ENCODE measurements at regions not wholly inside any gene's neighbourhood (a gene's known extent, or its start where the extent isn't known, plus 50 kb on each side); places are given as distances from the start of the nearest gene placed in this dataset.

DNA sequence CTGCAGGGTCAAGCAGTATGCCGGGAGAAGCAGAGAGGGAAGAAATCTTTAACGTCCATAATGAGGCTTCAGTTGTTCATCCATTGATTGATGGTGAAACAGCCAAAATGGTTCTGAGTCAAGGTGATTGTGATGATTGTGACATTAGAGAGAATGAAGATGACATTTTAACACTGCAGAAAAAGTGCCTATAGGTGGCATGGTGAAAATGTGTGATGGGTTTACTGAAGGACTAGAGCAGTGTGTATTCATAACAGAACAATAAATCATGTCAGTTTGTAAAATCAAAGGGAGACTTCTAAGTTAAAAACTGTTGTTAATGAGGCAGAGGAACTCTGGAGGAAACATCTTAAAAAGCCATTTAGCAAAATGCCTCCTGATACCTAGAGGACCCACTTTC, 57.7 kb upstream of the CAND1 start:
- 0% methylated on average over 2 of the region's 2 CpGs for WGBS (ENCODE audit: low lambda C conversion rate)
- Histone ChIP-seq H3K27me3 (ENCODE audit: control insufficient read depth in 1 of 2, insufficient read depth in 2 of 2, low read length in 2 of 2) (peaks cover 0 to 5% of the 10 kb centered on the region in 2 experiments; a peak in 1 of 5 replicates), H3K4me3 (replicated peaks in 1 of 3; ENCODE audit: insufficient read depth in 1 of 3, low read depth in 2 of 3, low read length in 3 of 3) (no peak overlapping the region), H3K4me2 (ENCODE audit: low read depth, low read length) (no peak overlapping the region), H3K9me3 (ENCODE audit: low read length) (no peaks in the 10 kb centered on the region), H3K4me1 (ENCODE audit: insufficient read depth, low read length) (peaks cover 12% of the 10 kb centered on the region), H3K27ac (ENCODE audit: extremely low read length, insufficient read depth, low read length) (no peak overlapping the region), H3K36me3 (replicated peaks in 1 of 2; ENCODE audit: control insufficient read depth in 1 of 2, insufficient read depth in 2 of 2, low read length in 2 of 2) (no peaks in the 10 kb centered on the region), H2AFZ (ENCODE audit: low read length) (no peak overlapping the region), H4K20me1 (ENCODE audit: insufficient read depth, low read length) (no peaks in the 10 kb centered on the region), H3K9ac (ENCODE audit: insufficient read depth, low read depth, low read length) (no peak overlapping the region), H3K79me2 (ENCODE audit: insufficient read depth, low read length) (no peaks in the 10 kb centered on the region)
- in situ Hi-C loops (cut with HindIII; ENCODE audit: extremely low pct_ligation_motif_present, low pct_unique_long_range_greater_than_20kb), result loop anchor here (10.0 kb wide), 1 partner anchor 187 kb away; no protein-coding TSS in a partner anchor
- intact Hi-C loops (cut with micrococcal nuclease; ENCODE audit: unreplicated experiment), result no loop called here
- ATAC-seq (no peak), DNase-seq (ENCODE audit: low spot score) (no peak), FAIRE-seq (no peak)
- BruUV-seq (replicated peaks), result no TSS peak
- ChIA-PET POLR2A (no interaction called here), CTCF (ENCODE audit: low intra/inter-chr PET ratio, low total read pairs) (no interaction called here)
- TF ChIP-seq, protein P1, sequence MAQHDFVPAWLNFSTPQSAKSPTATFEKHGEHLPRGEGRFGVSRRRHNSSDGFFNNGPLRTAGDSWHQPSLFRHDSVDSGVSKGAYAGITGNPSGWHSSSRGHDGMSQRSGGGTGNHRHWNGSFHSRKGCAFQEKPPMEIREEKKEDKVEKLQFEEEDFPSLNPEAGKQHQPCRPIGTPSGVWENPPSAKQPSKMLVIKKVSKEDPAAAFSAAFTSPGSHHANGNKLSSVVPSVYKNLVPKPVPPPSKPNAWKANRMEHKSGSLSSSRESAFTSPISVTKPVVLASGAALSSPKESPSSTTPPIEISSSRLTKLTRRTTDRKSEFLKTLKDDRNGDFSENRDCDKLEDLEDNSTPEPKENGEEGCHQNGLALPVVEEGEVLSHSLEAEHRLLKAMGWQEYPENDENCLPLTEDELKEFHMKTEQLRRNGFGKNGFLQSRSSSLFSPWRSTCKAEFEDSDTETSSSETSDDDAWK (CRISPR knock-in tag; IDR thresholded peaks at IDR 0.05), result no peak
- no peak for TF ChIP-seq HOXA9 (CRISPR knock-in tag; IDR thresholded peaks at IDR 0.05; ENCODE audit: borderline replicate concordance)
- TF ChIP-seq, protein P2, sequence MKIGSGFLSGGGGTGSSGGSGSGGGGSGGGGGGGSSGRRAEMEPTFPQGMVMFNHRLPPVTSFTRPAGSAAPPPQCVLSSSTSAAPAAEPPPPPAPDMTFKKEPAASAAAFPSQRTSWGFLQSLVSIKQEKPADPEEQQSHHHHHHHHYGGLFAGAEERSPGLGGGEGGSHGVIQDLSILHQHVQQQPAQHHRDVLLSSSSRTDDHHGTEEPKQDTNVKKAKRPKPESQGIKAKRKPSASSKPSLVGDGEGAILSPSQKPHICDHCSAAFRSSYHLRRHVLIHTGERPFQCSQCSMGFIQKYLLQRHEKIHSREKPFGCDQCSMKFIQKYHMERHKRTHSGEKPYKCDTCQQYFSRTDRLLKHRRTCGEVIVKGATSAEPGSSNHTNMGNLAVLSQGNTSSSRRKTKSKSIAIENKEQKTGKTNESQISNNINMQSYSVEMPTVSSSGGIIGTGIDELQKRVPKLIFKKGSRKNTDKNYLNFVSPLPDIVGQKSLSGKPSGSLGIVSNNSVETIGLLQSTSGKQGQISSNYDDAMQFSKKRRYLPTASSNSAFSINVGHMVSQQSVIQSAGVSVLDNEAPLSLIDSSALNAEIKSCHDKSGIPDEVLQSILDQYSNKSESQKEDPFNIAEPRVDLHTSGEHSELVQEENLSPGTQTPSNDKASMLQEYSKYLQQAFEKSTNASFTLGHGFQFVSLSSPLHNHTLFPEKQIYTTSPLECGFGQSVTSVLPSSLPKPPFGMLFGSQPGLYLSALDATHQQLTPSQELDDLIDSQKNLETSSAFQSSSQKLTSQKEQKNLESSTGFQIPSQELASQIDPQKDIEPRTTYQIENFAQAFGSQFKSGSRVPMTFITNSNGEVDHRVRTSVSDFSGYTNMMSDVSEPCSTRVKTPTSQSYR (CRISPR knock-in tag; IDR thresholded peaks at IDR 0.05; ENCODE audit: borderline replicate concordance), result no peak
- TF ChIP-seq, protein P3, sequence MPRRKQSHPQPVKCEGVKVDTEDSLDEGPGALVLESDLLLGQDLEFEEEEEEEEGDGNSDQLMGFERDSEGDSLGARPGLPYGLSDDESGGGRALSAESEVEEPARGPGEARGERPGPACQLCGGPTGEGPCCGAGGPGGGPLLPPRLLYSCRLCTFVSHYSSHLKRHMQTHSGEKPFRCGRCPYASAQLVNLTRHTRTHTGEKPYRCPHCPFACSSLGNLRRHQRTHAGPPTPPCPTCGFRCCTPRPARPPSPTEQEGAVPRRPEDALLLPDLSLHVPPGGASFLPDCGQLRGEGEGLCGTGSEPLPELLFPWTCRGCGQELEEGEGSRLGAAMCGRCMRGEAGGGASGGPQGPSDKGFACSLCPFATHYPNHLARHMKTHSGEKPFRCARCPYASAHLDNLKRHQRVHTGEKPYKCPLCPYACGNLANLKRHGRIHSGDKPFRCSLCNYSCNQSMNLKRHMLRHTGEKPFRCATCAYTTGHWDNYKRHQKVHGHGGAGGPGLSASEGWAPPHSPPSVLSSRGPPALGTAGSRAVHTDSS (CRISPR knock-in tag; conservative IDR thresholded peaks at IDR 0.05), result no peak
- TF ChIP-seq, protein P4, sequence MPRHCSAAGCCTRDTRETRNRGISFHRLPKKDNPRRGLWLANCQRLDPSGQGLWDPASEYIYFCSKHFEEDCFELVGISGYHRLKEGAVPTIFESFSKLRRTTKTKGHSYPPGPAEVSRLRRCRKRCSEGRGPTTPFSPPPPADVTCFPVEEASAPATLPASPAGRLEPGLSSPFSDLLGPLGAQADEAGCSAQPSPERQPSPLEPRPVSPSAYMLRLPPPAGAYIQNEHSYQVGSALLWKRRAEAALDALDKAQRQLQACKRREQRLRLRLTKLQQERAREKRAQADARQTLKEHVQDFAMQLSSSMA (CRISPR knock-in tag; IDR thresholded peaks at IDR 0.05), result no peak
- no peak for TF ChIP-seq AHR (CRISPR knock-in tag; IDR thresholded peaks at IDR 0.05)

Measured in HepG2 (cell line).